ENCODE measurements at regions not wholly inside any gene's neighbourhood (a gene's known extent, or its start where the extent isn't known, plus 50 kb on each side); places are given as distances from the start of the nearest gene placed in this dataset.

GRCh38 chr2:67212203-67212602 is 184.9 kb upstream of the ETAA1 start:
- Histone ChIP-seq H4K20me1 (replicated peaks; ENCODE audit: control insufficient read depth, extremely low read depth, insufficient read depth, low read length) (no peaks in the 10 kb centered on the region), H3K27me3 (ENCODE audit: control insufficient read depth in 2 of 2, insufficient read depth in 2 of 2, low read length in 2 of 2) (no peaks in the 10 kb centered on the region), H3K9me3 (replicated peaks; ENCODE audit: control insufficient read depth, insufficient read depth, low read length) (no peaks in the 10 kb centered on the region), H3K4me2 (ENCODE audit: insufficient read depth, low read length) (no peak overlapping the region), H3K27ac (ENCODE audit: insufficient read depth, low read depth, low read length) (no peak overlapping the region), H3K9ac (replicated peaks; ENCODE audit: extremely low read depth, insufficient read depth, low read length) (no peak overlapping the region), H3K4me1 (ENCODE audit: control insufficient read depth, extremely low read depth, insufficient read depth, low read length) (no peaks in the 10 kb centered on the region), H3K9me1 (replicated peaks; ENCODE audit: control insufficient read depth, extremely low read depth, insufficient read depth, low read length) (no peaks in the 10 kb centered on the region), H2AFZ (ENCODE audit: low read depth, low read length) (no peak overlapping the region), H3K4me3 (replicated peaks in 1 of 3; ENCODE audit: insufficient read depth in 1 of 3, low read depth in 1 of 3, low read length in 3 of 3) (no peak overlapping the region), H3K79me2 (ENCODE audit: control insufficient read depth, insufficient read depth, low read length) (no peaks in the 10 kb centered on the region), H3K36me3 (ENCODE audit: control insufficient read depth in 2 of 2, extremely low read depth in 1 of 2, insufficient read depth in 2 of 2, low read length in 2 of 2) (no peaks in the 10 kb centered on the region)
- TF ChIP-seq POLR2A (IDR thresholded peaks at IDR 0.05; ENCODE audit: low read depth, low read length) (no peak), EZH2 (IDR thresholded peaks at IDR 0.05; ENCODE audit: borderline replicate concordance, low read depth, low read length, severe bottlenecking) (no peak), POLR2AphosphoS5 (IDR thresholded peaks at IDR 0.05; ENCODE audit: insufficient read depth, low read depth, low read length) (no peak), FOS (IDR thresholded peaks at IDR 0.05; ENCODE audit: borderline replicate concordance, insufficient read depth, low read length) (no peak), CTCF (IDR thresholded peaks at IDR 0.05; ENCODE audit: extremely low read depth in 1 of 2, insufficient read depth in 1 of 2, low read depth in 1 of 2, low read length in 2 of 2) (no peak), MYC (IDR thresholded peaks at IDR 0.05; ENCODE audit: low read depth, low read length) (no peak), MAX (IDR thresholded peaks at IDR 0.05; ENCODE audit: insufficient read depth, insufficient read length) (no peak)
- POLR2A ChIA-PET, result no interaction called here
- intact Hi-C loops (cut with micrococcal nuclease) (loop anchor here (10.0 kb wide), 1 partner anchor 353 kb away; no protein-coding TSS in a partner anchor), dilution Hi-C loops (cut with MboI; ENCODE audit: extremely low pct_ligation_motif_present, low sequenced_read_pairs) (no loop called here)
- CTCF ChIA-PET, result interaction anchor here (1.2 to 2.2 kb wide), 2 partner anchors 10 to 783 kb away, joined by 3 to 11 read pairs; no protein-coding TSS in a partner anchor
- no peak for FAIRE-seq
- no TSS peak for BruUV-seq (replicated peaks)
- no peak for DNase-seq (ENCODE audit: low read depth, low spot score)

Measured in endothelial cell of umbilical vein (primary cell).